HCT116 (cell line): ENCODE measurements at regions not wholly inside any gene's neighbourhood (a gene's known extent, or its start where the extent isn't known, plus 50 kb on each side); places are given as distances from the start of the nearest gene placed in this dataset.

Source experiments
- CTCF ChIP-seq, 3 experiments: fragments of 200-600 bp in 1 of 3; sonication (generic) in 1 of 3; IDR thresholded peaks in 2 of 3; conservative IDR thresholded peaks in 1 of 3; 2 replicates each; pipeline ENCODE4 v1.5.1; 2012 to 2017; ENCODE audit warnings: low read depth in 2 of 3, low read length in 2 of 3, antibody characterized with exemption in 1 of 3, borderline replicate concordance in 1 of 3, control low read depth in 1 of 3, mild to moderate bottlenecking in 1 of 3, mixed read lengths in 1 of 3, mixed run types in 1 of 3, moderate library complexity in 1 of 3; ENCODE audit not compliant: insufficient read depth in 1 of 3
- ELF1 ChIP-seq: IDR thresholded peaks from 2 replicates; pipeline ENCODE4 v1.6.1; 2012; ENCODE audit warnings: low read depth, borderline replicate concordance
- EZH2phosphoT487 ChIP-seq: fragments of 200-600 bp; IDR thresholded peaks from 2 replicates; pipeline ENCODE4 v1.6.1; 2018; ENCODE audit warnings: antibody characterized with exemption, borderline replicate concordance

GRCh38 chr4:22884157-22884556, 191.4 kb downstream of the GBA3 start:
- TF ChIP-seq CTCF (IDR thresholded peaks at IDR 0.05 in 2 of 3, conservative IDR thresholded peaks at IDR 0.05 in 1 of 3; ENCODE audit: borderline replicate concordance in 1 of 3, insufficient read depth in 1 of 3, low read depth in 2 of 3, low read length in 2 of 3) (no peak), EZH2phosphoT487 (no peak), ELF1 (no peak)
